ENCODE measurements at regions not wholly inside any gene's neighbourhood (a gene's known extent, or its start where the extent isn't known, plus 50 kb on each side); places are given as distances from the start of the nearest gene placed in this dataset.
A peak's percentile ranks its signal among the peaks of the same experiment; 100 is the strongest.
"Not testable (repeated sequence)": the region's sequence is repeated elsewhere in the genome, so short reads cannot be mapped to it uniquely, and the experiment has no call there.

DNA sequence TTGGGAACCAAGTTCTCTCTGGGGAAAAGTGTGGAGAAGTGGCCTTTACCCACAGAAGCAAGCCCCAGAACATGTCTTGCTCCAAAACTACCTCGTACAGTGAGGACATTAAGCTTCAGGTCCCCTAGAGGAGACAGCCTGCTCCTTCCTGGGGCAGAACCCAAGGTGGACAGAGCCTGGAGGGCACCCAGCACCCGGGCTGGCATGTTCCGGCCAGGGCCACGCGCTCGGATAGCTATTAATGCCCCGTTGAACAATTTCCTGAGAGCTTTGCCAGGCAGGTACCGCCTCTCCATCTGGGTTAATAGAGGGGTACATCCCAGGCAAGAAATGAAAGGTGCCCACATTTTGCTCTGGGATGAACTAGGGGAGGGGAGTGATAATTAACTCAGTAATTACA lies 169.0 kb upstream of the GRK3 start:
- no peak for DNase-seq (ENCODE audit: low read depth)

DNA sequence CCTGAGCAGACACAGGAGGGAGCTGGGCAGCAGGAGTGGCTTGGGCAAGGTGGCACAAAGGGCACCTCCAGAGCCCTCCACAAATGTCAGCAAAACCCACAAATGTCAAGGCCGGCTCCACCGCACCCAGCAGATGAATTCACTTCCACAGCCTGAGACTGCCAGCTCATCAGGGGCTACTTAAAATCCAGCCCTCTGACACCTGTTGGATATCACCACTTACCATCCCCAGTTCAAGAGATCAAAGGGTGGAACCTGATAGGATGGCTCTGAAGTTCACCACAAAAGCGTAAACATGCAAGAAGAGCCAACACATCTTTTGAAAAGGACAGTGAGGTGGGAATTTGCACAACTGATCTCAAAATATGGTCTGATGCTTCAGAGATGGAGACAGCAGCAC lies 168.6 kb upstream of the GRK3 start:
- DNase-seq (ENCODE audit: low read depth), result no peak

DNA sequence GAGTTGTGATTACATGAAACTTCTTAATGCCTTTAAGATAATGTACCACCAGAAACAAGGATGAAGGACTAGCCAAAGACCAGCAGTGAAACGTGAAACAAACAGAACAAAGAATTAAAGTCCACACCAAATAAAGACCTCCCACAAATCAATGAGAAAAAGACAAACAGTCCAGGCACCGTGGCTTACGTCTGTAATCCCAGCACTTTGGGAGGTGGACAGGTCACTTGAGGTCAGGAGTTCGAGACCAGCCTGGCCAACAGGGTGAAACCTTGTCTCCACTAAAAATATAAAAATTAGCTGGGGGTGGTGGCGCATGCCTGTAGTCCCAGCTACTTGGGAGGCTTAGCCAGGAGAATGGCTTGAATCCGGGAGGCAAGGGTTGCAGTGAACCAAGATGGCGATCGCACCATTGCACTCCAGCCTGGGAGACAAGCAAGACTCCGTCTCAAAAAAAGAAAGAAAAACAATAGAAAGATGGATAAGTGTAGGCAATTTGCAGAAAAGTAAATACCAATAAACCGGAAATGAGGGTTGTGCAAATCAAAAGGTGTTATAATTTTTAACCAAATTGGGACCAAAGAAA lies 167.8 kb upstream of the GRK3 start:
- no peak for DNase-seq (ENCODE audit: low read depth)

DNA sequence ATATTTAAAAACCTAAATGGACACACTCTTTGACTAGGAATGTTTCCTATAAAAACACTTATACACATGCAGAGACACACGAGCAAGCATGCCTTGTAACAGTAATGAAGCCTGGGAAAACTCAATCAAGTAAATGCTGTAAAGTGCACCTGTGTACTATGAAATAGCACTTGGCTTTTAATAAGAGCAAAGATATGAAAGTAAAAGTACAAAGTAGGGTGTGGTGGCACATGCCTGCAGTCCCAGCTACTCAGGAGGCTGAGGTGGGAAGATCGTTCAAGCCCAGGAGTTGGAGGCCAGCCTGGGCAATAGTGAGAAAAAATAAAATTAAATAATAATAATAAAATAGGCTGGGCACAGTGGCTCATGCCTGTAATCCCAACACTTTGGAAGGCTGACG lies 166.9 kb upstream of the GRK3 start:
- no peak for DNase-seq (ENCODE audit: low read depth)

DNA sequence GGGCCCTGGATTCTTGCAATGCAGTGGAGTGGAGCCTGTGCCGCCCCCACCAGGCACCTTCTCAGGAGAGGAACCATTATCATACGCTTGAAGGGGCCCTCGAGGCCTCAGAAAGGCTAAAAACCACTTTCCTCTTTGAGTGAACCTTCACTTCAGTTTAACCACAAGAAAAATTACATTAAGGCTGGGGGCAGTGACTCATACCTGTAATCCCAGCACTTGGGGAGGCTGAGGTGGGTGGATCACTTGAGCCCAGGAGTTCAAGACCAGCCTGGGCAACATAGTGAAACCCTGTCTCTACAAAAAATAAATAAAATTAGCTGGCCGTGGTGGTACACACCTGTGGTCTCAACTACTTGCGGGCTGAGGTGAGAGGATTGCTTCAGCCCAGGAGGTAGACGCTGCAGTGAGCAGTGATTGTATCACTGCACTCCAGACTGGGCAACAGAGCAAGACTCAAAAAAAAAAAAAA lies 165.8 kb upstream of the GRK3 start:
- DNase-seq (ENCODE audit: low read depth), result peak; percentile 33

DNA sequence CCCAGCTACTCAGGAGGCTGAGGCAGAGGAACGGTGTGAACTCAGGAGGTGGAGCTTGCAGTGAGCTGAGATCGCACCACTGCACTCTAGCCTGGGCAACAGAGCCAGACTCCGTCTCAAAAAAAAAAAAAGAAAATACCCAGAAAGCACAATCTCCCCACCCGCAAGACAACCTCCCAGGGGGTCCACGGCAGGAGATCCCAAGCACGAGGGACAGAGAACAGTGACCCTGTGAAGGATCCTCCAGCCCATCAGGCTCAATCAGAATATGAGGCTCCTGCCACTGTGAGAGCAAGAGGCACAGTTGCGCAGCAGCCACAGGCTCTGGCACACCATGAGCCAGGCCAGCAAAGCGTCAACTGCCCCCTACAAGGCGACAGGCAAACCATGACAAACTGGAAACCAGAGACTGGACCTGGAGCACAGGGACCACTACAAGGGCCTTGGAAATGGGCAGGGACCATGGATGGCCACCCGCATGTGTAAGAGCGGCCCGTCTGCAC lies 164.8 kb upstream of the GRK3 start:
- no peak for DNase-seq (ENCODE audit: low read depth)

DNA sequence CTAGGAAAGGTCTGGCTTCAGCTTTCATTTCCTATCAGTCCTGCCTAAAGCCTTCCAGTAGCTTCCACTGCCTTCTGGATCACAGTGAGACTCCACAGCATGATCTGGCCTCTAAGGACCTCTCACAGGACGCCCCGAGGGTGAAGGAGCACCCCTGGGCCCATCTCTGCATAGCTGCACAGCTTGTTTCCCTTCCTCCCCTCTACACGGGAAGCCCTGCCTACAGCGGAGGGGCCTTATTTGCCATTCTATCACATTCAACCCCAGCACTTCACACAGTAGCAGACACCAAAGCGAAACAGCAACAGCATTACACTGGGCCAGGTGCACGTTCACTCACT lies 162.3 kb upstream of the GRK3 start:
- DNase-seq (ENCODE audit: low read depth), result no peak

DNA sequence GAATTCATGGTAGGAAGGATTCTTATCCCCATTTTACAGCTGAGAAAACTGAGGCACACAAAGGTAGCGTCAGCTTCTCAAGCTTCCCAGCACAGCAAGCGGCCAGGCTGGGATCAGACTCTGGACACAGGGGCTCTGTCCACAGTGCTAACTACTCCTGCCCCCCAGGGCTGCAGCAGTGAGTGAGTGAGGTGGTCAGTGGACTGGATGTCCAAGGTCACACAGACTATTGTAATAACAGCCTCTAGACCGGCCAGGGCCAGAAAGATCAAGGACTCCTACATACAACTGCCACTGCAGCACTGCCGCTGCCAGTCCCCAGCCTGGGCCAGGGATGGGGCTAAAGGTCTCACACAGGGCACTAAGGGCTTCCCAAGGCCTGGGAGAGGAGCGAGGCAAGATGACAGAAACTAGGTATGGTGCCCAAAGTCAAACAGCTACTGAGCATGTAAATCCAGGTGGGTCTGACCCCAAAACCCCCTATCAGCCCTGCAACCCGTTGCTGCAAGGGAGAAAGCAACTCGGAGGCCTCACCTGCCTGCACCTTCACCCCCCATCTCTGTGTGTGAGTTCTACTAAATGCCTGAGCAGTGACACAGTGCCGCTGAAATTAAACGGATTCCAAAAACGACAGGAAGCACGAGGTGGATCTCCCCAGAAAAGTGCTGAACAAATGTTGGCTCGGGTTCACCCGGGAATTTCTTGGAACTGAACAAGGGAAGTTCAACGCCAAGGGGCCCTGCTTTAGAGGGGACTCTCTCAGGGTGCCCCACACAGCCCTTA lies 161.8 kb upstream of the GRK3 start:
- no peak for DNase-seq (ENCODE audit: low read depth)

DNA sequence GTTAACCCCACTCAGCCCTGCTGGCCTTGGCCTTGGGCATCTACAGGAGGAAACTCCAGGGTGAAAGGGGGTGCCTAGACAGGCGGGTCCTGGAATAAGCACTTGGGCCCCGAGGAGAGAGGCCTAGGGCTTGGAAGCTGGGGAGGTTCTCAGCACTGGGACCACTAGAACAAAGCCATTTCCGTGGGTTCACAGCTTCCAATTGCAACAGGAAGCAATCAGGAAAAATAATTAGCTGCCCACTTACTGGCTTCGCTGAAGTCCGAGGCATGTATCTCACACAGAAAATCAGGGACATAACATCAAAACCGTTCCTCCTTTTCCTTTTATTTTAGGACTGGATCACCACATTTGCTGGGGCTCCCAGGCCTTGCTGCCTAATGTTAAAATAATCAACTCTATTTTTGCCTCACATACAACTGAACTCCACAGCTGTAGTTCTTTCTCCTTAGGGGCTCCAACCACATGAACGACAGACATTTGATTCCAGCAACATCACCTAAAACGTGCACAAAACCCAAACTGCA lies 161.1 kb upstream of the GRK3 start:
- DNase-seq (ENCODE audit: low read depth), result no peak

DNA sequence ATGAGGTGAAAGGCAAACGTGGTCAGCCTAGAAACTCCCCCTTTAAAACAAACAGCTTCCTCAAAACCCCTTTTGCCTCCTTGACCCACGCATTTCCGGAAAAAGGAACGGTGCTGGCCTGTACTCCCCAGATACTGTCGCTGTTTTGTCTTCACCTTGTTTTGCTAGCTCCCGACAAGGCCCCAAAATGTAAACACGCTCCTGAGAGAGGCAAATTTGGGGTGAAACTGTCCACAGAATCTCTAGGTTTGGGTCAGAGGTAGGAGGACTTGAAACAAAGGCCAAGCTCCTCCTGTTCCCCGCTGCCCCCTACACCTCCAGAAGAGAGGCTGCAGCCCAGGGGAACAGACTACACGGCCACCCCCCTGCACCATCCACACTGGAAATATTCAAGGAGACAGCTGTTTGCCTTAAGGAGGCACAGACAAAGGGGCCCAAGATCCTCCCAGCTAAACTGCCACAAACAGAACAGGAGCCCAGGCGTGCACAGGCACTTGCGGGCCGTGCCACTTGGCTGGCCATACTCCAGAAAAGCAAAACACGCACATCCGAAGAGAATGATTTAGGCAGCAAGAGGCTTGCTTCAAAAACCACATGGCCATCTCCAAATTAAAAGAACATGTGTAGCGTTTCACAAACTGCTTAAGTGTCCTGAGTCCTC lies 160.5 kb upstream of the GRK3 start:
- no peak for DNase-seq (ENCODE audit: low read depth)

DNA sequence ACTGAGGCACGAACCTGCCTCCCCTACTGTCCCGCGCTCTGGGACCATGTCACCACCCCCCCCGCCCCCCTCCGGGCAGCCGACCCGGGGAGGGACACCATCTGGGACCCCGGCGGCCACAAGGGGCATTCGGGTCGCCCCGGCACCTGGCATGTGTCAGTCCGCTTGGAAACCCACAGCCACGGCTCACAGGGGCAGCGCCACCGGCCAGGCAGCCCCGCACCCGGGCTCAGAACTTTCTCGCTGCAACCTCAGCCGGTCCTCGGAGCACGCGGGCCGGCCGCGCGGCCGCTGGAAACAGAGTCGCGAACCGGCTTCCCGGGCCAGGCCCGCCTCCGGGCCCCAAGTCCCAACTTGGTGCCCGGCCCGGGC lies 159.9 kb upstream of the GRK3 start:
- DNase-seq (ENCODE audit: low read depth), result no peak

DNA sequence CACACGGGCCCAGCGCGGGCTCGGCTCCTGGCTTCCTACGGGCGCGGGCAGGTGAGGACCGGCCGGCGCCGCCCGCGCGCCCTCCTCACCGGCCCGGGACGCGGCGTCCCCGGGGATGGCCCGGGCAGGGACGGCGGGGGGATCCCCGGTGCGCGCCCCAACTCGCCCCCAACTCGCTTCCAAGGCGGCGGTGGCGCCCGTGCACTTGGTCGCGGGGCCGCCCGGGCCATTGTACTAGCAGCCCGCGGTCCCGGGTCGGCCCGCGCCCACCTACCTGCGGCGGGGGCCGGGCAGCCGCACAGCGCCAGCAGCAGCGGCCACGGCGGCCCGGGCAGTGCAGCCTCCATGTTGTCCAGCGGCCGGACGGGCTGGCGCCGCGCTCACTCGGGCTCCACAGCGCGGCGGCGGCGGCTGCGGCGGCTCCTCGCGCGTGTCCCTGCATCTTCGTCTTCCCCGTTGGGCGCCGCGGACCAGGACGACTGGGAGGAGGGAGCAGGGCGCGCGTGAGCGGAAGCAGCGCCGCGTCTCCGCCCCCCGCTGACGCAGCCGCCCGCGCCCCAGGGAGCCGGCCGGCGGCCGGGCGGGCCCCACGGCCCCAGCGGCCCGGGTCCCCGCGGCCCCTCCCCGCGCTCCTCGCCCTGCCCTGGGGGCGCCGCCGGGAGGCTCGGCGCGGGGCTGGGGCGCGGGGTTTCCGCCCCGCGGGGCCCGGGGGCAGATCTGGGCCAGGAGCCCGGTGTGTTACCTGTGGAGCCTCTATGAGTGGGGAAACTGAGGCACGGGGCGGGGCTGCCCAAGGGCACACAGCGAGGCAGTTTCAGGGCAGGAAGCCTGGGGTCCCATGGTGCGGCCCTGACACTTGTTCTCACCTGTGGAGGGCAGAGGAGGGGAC lies 159.3 kb upstream of the GRK3 start:
- peak; percentile 67 for DNase-seq (ENCODE audit: low read depth)

DNA sequence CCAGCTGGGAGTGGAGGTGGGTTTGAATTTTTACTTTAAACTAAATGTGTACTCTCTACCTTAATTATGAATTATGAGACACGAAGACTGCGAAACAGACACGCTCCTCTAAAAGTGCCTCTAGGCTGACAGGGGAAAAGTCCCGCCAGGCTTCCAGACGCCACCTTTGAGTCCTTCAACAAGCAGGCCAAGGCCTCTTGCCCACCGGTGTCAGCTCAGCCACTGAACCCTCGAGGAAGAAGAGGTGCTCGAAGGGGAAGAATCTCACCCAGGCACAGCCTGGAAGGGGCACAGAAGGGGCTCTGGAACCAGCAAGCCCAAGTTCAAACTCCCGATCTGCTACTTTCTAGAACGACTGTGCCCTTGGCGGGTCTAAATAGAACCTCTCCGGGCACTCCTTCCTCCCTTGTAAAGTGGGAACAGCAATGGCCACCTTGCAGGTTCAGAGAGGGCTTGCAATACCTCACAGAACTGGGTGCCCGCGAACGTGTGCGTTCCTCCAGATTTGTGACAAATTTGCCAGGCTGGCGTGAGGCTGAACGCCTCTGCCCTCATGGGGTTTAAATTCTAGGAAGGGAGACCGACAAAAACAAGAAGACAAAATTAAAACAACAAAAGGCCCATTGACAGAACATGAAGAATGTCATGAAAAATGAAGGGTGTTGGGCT lies 158.5 kb upstream of the GRK3 start:
- no peak for DNase-seq (ENCODE audit: low read depth)

DNA sequence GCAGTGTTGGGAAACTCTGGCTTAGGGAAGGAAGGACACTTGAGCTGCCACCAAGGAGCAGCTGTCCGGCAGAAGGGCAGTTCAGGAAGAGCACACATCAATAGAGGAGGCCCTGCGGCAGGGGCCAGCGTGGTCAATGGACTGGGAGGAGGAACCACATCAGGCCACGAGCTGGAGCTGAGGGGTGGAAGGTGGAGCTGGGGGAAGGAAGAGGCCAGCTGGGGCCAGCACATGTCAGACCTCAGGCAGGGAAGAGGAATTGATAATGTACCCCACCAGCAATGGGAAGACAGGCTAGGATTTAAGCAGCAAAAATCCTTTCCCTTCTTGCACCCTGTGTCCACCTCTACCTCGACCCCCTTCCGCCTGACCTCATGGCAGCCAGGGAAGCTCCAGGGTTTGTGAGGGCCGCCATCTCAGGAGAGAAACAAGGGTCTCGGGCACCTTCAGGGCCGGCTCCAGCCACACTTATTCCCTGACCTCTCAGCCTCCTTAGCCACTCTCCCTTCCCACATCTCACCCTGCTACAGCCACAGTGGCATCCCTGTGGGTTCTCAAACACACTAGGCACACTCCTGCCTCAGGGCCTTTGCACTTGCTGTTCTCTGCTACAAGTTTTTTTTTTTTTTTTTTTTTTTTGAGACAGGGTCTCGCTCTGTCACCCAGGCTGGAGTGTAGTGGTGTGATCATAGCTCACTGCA lies 157.8 kb upstream of the GRK3 start:
- no peak for DNase-seq (ENCODE audit: low read depth)

DNA sequence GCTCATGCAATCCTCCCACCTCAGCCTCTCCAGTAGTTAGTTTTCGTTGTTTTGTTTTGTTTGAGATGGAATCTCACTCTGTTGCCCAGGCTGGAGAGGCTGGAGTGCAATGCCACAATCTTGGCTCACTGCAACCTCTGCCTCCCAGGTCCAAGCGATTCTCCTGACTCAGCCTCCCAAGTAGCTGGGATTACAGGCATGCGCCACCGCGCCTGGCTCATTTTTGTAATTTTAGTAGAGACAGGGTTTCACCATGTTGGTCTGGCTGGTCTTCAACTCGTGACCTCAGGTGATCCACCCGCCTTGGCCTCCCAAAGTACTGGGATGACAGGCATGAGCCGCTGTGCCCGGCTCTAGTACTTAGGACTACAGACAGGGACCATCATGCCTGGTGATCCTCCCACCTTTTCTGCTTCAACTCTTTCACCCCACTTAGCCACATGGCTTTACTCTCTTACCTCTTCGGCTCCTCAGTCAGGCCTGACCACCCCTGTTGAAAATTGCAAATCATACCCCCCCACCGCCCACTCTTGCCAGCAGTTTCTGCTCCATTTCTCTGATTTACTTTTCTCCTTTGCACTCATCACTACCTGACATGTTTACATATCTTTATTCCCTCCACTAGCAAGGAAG lies 157.1 kb upstream of the GRK3 start:
- no peak for DNase-seq (ENCODE audit: low read depth)

DNA sequence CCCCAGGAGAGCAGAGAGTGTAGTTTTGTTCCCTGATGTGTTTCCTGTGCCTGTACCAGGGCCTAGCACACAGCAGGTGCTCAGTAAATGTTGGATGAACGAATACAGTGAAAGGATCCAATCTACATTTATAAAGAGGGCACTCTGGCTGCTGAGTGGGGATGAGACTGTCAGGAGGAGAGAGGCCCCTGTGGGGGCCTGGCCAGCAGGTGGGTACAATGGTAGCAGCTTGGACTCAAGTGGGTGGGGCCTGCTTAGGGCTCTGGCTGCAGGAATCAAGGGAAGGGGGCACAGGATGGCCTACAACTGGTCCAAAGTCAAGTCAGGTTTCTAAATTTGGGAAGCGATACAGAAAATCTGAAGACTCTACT lies 156.6 kb upstream of the GRK3 start:
- DNase-seq (ENCODE audit: low read depth), result no peak

DNA sequence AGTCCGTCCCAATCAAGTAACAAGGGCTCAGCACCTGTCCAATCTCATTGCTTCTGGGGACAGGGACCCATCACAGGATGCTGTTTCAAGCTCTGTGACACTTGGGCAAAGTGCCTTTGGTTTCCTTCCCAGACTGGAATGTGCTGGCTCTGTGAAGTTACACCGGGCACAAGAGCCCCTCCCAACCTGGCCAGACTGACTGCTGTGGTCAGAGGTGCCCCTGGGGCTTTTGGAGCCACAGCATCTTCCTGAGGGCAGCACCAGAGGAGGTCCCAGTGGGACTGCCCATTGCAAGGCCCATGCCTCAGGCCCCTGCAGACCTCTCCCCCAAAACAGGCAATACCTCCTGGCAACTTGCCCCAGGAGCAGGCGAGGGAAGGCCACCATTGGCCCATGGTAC lies 155.2 kb upstream of the GRK3 start:
- no peak for DNase-seq (ENCODE audit: low read depth)

DNA sequence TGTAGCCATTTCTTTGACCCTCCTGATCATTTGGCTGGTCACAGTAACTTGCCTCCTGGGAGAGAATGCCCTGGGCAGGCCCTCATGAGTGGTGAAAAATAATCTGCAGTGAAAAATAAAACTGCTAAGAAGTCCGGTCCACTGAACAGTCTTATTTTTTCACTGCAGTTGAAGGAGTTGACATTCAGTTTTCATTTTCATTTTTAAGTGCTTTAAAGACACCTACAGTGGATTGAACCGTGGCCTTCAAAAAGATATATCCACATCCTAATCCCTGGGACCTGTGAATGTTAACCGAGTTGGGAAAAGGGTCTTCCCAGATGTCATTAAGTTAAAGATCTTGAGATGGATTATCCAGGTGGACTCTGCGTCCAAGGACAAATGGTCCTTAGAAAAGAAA lies 153.6 kb upstream of the GRK3 start:
- DNase-seq (ENCODE audit: low read depth), result no peak

DNA sequence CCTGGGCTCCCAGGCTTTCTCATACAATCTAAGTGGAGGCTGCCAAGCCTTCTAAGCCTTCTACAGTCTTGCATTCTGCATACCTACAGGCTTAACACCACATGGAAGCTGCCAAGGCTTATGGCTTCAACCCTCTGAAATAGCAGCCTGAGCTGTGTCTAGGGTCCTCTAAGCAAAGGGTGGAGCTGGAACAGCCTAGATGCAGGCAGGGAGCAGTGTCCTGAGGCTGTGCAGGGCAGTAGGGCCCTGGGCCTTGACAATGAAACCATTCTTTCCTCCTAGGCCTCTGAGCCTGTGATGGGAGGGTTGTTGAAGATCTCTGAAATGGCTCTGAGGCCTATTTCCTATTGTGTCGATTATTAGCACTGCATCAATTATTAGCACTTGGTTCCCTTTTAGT lies 150.9 kb upstream of the GRK3 start:
- DNase-seq (ENCODE audit: low read depth), result no peak

DNA sequence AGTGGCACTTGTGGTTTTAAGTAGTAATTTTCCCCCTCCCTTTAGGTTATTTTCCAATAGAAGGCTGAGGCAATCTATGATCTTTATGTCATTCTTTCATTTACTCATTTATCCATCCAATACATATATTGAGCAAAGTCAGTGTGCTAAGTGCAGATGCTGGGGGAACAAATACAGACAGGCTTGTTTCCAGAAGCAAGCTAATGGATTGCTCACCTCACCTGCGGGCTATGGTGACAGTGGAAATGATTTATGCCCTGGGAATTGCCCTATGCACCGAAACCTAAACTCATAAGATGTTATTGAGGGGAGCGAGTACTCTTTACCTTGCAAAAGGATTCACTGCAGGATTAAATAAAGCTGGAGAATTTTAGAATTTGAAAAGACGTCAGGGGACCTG lies 148.7 kb upstream of the GRK3 start:
- DNase-seq (ENCODE audit: low read depth), result not testable (repeated sequence)

DNA sequence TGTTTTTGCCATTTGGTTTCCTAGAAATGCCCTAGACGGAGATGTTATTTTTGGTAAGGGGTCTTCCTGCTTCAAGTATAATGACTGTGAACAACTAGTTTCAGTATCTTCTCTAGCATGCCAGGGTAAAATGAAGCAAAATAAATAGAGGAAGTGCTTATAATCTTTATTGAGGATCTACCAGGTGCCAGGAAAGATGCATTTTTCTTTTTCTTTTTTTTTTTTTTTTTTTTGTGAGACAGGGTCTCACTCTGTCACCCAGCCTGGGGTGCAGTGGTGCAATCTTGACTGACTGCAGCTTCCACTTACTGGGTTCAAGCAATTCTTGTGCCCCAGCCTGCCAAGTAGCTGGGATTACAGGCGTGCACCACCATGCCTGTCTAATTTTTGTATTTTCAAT lies 146.6 kb upstream of the GRK3 start:
- DNase-seq (ENCODE audit: low read depth), result not testable (repeated sequence)
